CD4-positive, alpha-beta T cell treated with Interleukin-17A for 4 hours (primary cell): ENCODE measurements at regions not wholly inside any gene's neighbourhood (a gene's known extent, or its start where the extent isn't known, plus 50 kb on each side); places are given as distances from the start of the nearest gene placed in this dataset.
"Not testable (repeated sequence)": the region's sequence is repeated elsewhere in the genome, so short reads cannot be mapped to it uniquely, and the experiment has no call there.

ENCODE experiments used
- DNase-seq: peaks from one replicate; pipeline ENCODE4 v3.0.0-alpha.2; 2020; ENCODE audit warnings: mixed read lengths

GRCh38 chr11:110347660-110348059, 51.2 kb upstream of the RDX start:
- DNase-seq: no peak

DNA sequence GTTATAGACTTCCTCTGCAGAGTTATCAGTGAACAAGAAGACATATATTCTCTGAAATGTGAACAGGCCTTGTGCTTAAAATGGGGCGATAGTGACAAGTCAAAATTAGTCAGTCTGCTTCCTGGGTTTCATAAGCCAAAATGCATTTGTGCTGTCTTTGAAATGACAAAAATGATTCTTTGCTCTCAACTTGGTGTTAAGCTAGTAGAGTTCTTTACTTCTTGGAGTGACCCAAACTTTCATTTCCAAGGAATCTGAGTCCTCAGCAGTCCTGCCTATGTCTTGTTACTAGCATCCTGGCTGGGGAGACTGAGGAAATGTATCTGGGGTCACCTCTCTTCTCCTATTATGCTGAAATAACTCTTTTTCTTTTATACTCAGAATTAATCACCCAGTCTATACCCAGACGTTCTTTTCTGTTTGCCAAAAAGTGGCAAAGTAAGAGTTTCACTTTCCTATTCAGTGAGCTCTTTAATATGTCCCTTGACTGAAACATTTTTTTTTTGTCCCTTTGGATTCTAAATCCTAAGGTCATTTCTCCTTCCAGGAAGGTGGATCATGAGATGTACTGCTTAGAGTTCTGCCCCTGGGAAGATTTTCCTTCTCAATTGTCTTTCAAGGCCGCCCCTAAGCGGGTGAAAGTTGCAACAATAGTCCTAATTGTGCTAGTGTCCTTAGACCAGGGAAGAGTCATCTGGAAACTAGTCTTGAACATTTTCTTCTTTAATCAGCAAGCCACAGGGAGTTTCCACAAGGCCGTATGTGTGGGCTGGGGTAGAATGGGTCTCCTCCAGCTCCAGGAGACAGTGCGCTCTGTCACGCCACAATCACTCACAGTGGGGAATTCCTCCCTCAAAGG, 53.0 kb upstream of the RDX start:
- no peak for DNase-seq

- DNase-seq: not testable (repeated sequence)
Observed at GRCh38 chr11:110349997-110350383, 53.6 kb upstream of the RDX start.

GRCh38 chr11:110355011-110355744, 58.8 kb upstream of the RDX start:
- no peak for DNase-seq

- no peak for DNase-seq
Observed at GRCh38 chr11:110356762-110357671, 60.6 kb upstream of the RDX start.

DNA sequence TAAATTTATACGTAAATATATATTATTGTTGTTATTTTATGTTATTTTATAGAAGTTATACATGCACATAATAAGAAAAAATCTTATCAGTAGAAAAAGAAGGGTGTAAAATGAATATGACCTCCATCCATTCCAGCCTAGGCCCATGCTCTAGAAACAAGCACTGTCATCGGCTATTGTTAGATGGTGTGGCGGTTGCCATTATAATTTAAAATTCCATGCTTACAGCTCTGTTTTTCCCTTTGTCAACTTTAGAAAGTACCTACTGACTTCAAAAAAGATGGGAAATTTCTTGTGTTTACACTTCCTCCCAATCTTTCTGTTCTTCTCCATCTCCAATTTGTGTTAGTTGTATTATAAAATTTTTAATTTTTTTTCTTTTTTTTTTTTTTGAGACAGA, 61.9 kb upstream of the RDX start:
- no peak for DNase-seq

GRCh38 chr11:110360781-110361408, 64.5 kb upstream of the RDX start:
- not testable (repeated sequence) for DNase-seq

- no peak for DNase-seq
Observed at GRCh38 chr11:110362971-110363509, 66.6 kb upstream of the RDX start.

DNA sequence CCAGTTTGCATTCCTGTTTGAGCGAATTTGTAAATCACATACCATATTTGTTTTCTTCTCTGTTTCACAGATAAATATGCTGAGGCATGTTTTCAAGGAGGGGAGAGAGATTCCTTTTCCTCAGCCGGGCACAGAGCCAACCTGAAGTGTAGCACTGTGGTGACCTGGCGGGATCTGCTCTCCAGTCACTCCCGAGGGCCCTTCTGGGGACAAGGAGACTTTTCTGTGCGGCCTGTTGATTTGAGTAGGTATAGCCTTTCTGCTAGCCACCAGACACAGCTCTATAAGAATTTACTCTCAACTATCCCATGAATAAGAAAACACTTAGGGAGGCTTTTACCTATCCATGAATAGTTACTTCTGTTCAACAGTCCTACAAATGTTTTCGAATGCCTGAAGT, 63.5 kb upstream of the FDX1 start:
- no peak for DNase-seq

DNA sequence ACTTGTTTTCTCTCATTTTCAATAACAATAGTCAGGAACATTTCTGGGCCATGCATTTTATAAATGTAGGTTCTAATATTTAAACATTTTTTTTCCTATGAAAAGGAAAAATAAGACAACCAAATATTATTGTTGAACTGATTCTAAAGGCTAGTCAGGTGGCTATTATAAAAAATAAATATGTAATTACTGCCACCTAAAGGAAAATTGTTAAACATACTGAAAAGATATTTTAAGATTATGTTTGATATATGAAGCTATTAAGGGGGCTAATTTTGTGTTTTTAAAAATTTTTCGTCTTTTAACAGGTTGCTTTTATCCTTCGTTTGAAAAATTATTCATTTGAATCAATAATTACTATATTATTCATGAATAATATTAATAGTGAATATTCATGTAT, 62.2 kb upstream of the FDX1 start:
- DNase-seq: no peak

GRCh38 chr11:110371084-110371483, 58.7 kb upstream of the FDX1 start:
- DNase-seq: no peak

DNA sequence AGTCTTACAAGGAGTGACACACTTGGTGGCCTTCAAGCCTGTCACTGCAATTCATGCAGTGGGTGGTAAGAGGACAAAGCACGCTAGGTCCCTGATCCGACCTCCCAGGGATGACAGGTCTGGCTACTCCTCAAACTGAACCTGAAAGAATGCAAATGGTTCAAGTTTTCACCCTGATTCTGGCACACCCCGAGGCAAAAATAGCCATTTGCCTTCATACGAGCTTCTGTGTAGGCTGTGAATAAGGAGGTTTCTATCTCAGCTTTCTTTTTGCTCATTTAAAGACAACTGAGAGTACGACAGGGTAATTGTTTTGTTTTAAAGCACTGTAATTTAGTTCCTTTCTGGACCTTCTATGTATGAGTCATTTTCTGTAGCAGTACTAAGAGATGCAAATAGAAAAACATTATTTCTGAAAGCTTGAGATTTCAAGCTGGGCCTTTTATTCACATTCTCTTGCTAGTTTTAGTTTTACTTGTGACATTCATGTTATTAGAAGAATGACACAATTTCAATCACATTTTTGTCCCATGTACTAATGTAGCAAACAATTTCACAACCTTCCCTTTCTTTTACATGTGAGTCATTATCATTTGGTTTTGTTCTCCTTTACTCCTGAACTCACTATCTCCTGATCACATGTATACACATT, 56.6 kb upstream of the FDX1 start:
- no peak for DNase-seq

GRCh38 chr11:110374921-110375320, 54.8 kb upstream of the FDX1 start:
- no peak for DNase-seq

- no peak for DNase-seq
Observed at GRCh38 chr11:110375351-110375750, 54.4 kb upstream of the FDX1 start.

GRCh38 chr11:110376021-110376420, 53.7 kb upstream of the FDX1 start:
- DNase-seq: no peak

- peak; percentile 31 for DNase-seq
Observed at GRCh38 chr11:110376711-110377324, 52.9 kb upstream of the FDX1 start.

GRCh38 chr11:110377434-110377833, 52.3 kb upstream of the FDX1 start:
- DNase-seq: no peak

DNA sequence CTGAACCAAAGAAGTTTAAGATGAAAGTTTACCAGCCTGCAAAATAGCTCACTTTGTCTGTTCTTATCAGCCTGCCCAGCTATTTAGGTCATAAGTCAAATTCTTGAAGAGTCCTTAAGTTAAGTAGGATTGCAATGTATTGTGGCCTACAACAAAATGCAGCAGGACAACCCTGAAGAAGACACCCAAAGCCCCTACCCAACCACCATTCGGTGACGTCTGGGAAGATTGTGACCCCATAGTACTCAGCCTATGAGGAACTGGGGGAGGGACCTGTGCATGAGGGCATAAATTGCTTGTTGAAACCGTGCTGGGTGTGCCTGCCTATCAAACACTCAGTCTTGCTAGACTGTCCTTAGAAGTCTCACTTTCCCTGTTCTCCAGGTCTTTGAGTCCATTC, 50.5 kb upstream of the FDX1 start:
- DNase-seq: no peak

- no peak for DNase-seq
Observed at GRCh38 chr11:110379936-110380335, 49.8 kb upstream of the FDX1 start.
